Stimulated activated naive CD8-positive, alpha-beta T cell treated with anti-CD3 and anti-CD28 coated beads, Interleukin-15, amount 100 ng/mL, for 72 hours (primary cell): ENCODE measurements at regions not wholly inside any gene's neighbourhood (a gene's known extent, or its start where the extent isn't known, plus 50 kb on each side); places are given as distances from the start of the nearest gene placed in this dataset.

Experiments
- ATAC-seq: fragments of 150-1000 bp; cut with Tn5 transposase; 2 replicates; pipeline ENCODE4 v1.10.0; 2021; ENCODE audit warnings: mild to moderate bottlenecking, moderate library complexity
- DNase-seq, 2 donors: peaks; one replicate each; pipeline ENCODE4 v3.0.0; 2021 to 2022
- H3K27ac Mint-ChIP-seq, 2 donors: one replicate each; pipeline ENCODE4 v1.8.0; 2022; ENCODE audit warnings: mild to moderate bottlenecking in 2 of 2, mixed read lengths in 2 of 2, moderate library complexity in 2 of 2
- H3K27me3 Mint-ChIP-seq: one replicate; pipeline ENCODE4 v1.8.0; 2022; ENCODE audit warnings: mixed read lengths
- H3K4me1 Mint-ChIP-seq: one replicate; pipeline ENCODE4 v1.8.0; 2022; ENCODE audit warnings: mild to moderate bottlenecking, mixed read lengths
- H3K4me3 Mint-ChIP-seq, 2 donors: one replicate each; pipeline ENCODE4 v1.8.0; 2022; ENCODE audit warnings: mild to moderate bottlenecking in 2 of 2, mixed read lengths in 2 of 2, moderate library complexity in 1 of 2
- H3K9me3 Mint-ChIP-seq, 2 donors: one replicate each; pipeline ENCODE4 v1.8.0; 2022; ENCODE audit warnings: mixed read lengths in 2 of 2

GRCh38 chr1:81174811-81175476 lies 625.8 kb upstream of the ADGRL2 start:
- DNase-seq (no peak), ATAC-seq (no peak)
- H3K27me3 Mint-ChIP-seq: no peaks in the 10 kb centered on the region
- no peaks in the 10 kb centered on the region for H3K4me1 Mint-ChIP-seq
- no peak overlapping the region for H3K27ac Mint-ChIP-seq
- no peak overlapping the region for H3K4me3 Mint-ChIP-seq
- peaks cover 9 to 16% of the 10 kb centered on the region in 2 donors for H3K9me3 Mint-ChIP-seq

- Mint-ChIP-seq H3K27ac (no peak overlapping the region), H3K27me3 (no peaks in the 10 kb centered on the region), H3K4me3 (no peak overlapping the region), H3K9me3 (peaks cover 9 to 19% of the 10 kb centered on the region in 2 donors), H3K4me1 (no peaks in the 10 kb centered on the region)
- ATAC-seq (no peak), DNase-seq (no peak)
Observed at GRCh38 chr1:81174052-81174451, 626.7 kb upstream of the ADGRL2 start.

GRCh38 chr1:81172483-81172882 lies 628.3 kb upstream of the ADGRL2 start:
- DNase-seq (no peak), ATAC-seq (no peak)
- H3K4me3 Mint-ChIP-seq: no peak overlapping the region
- peaks cover 9 to 19% of the 10 kb centered on the region in 2 donors for H3K9me3 Mint-ChIP-seq
- H3K27me3 Mint-ChIP-seq: no peaks in the 10 kb centered on the region
- H3K4me1 Mint-ChIP-seq: no peaks in the 10 kb centered on the region
- no peak overlapping the region for H3K27ac Mint-ChIP-seq

GRCh38 chr1:81170721-81171120 lies 630.0 kb upstream of the ADGRL2 start:
- ATAC-seq: no peak
- Mint-ChIP-seq H3K27me3 (no peaks in the 10 kb centered on the region), H3K4me3 (no peak overlapping the region), H3K4me1 (no peaks in the 10 kb centered on the region), H3K9me3 (peaks cover 10 to 19% of the 10 kb centered on the region in 2 donors), H3K27ac (no peak overlapping the region)
- no peak for DNase-seq

- DNase-seq: no peak
- H3K9me3 Mint-ChIP-seq: peaks cover 3 to 7% of the 10 kb centered on the region in 2 donors
- no peaks in the 10 kb centered on the region for H3K4me1 Mint-ChIP-seq
- ATAC-seq: no peak
- no peak overlapping the region for H3K27ac Mint-ChIP-seq
- no peaks in the 10 kb centered on the region for H3K27me3 Mint-ChIP-seq
- H3K4me3 Mint-ChIP-seq: no peak overlapping the region
Observed at GRCh38 chr1:81165963-81166362, 634.8 kb upstream of the ADGRL2 start.

- peaks cover 0 to 2% of the 10 kb centered on the region in 2 donors for H3K9me3 Mint-ChIP-seq
- H3K27me3 Mint-ChIP-seq: no peaks in the 10 kb centered on the region
- ATAC-seq (no peak), DNase-seq (no peak)
- no peak overlapping the region for H3K27ac Mint-ChIP-seq
- H3K4me1 Mint-ChIP-seq: no peaks in the 10 kb centered on the region
- H3K4me3 Mint-ChIP-seq: no peak overlapping the region
Observed at GRCh38 chr1:81160696-81161095, 640.0 kb upstream of the ADGRL2 start.

- Mint-ChIP-seq H3K27me3 (no peaks in the 10 kb centered on the region), H3K4me3 (no peak overlapping the region), H3K9me3 (no peaks in the 10 kb centered on the region), H3K4me1 (no peaks in the 10 kb centered on the region), H3K27ac (no peak overlapping the region)
- DNase-seq: no peak
- ATAC-seq: no peak
Observed at GRCh38 chr1:81158592-81158991, 642.1 kb upstream of the ADGRL2 start.

GRCh38 chr1:81157686-81158085 lies 643.0 kb upstream of the ADGRL2 start:
- H3K27me3 Mint-ChIP-seq: no peaks in the 10 kb centered on the region
- no peak overlapping the region for H3K4me3 Mint-ChIP-seq
- DNase-seq (no peak), ATAC-seq (no peak)
- no peak overlapping the region for H3K27ac Mint-ChIP-seq
- peaks cover 0 to under 1% of the 10 kb centered on the region in 2 donors for H3K9me3 Mint-ChIP-seq
- no peaks in the 10 kb centered on the region for H3K4me1 Mint-ChIP-seq

- ATAC-seq (no peak), DNase-seq (no peak)
- Mint-ChIP-seq H3K4me1 (no peaks in the 10 kb centered on the region), H3K9me3 (peaks cover 0 to 4% of the 10 kb centered on the region in 2 donors), H3K4me3 (no peak overlapping the region), H3K27me3 (no peaks in the 10 kb centered on the region), H3K27ac (no peak overlapping the region)
Observed at GRCh38 chr1:81156887-81157286, 643.8 kb upstream of the ADGRL2 start.

GRCh38 chr1:81155131-81155530 lies 645.6 kb upstream of the ADGRL2 start:
- H3K4me3 Mint-ChIP-seq: no peak overlapping the region
- no peak overlapping the region for H3K27ac Mint-ChIP-seq
- no peaks in the 10 kb centered on the region for H3K4me1 Mint-ChIP-seq
- no peak for ATAC-seq
- no peak for DNase-seq
- no peaks in the 10 kb centered on the region for H3K27me3 Mint-ChIP-seq
- H3K9me3 Mint-ChIP-seq: peaks cover 6 to 10% of the 10 kb centered on the region in 2 donors

GRCh38 chr1:81151206-81151605 lies 649.5 kb upstream of the ADGRL2 start:
- Mint-ChIP-seq H3K4me3 (no peak overlapping the region), H3K9me3 (peaks cover 6 to 18% of the 10 kb centered on the region in 2 donors), H3K27me3 (no peaks in the 10 kb centered on the region), H3K4me1 (no peaks in the 10 kb centered on the region), H3K27ac (no peak overlapping the region)
- no peak for ATAC-seq
- DNase-seq: no peak

GRCh38 chr1:81149649-81150325 lies 650.9 kb upstream of the ADGRL2 start:
- Mint-ChIP-seq H3K9me3 (peaks cover 6 to 18% of the 10 kb centered on the region in 2 donors), H3K4me1 (no peaks in the 10 kb centered on the region), H3K4me3 (no peak overlapping the region), H3K27ac (no peak overlapping the region), H3K27me3 (no peaks in the 10 kb centered on the region)
- no peak for ATAC-seq
- no peak for DNase-seq

GRCh38 chr1:81144240-81144825 lies 656.4 kb upstream of the ADGRL2 start:
- Mint-ChIP-seq H3K27ac (no peak overlapping the region), H3K27me3 (no peaks in the 10 kb centered on the region), H3K4me3 (no peak overlapping the region), H3K9me3 (peaks cover 0 to 6% of the 10 kb centered on the region in 2 donors), H3K4me1 (no peaks in the 10 kb centered on the region)
- ATAC-seq: no peak
- DNase-seq: no peak

GRCh38 chr1:81142099-81142826 lies 658.5 kb upstream of the ADGRL2 start:
- H3K4me1 Mint-ChIP-seq: no peaks in the 10 kb centered on the region
- no peak for DNase-seq
- H3K4me3 Mint-ChIP-seq: no peak overlapping the region
- peaks cover 0 to 5% of the 10 kb centered on the region in 2 donors for H3K9me3 Mint-ChIP-seq
- H3K27ac Mint-ChIP-seq: no peak overlapping the region
- ATAC-seq: no peak
- no peaks in the 10 kb centered on the region for H3K27me3 Mint-ChIP-seq

- Mint-ChIP-seq H3K9me3 (peaks cover 0 to 7% of the 10 kb centered on the region in 2 donors), H3K4me3 (no peak overlapping the region), H3K27ac (no peak overlapping the region), H3K4me1 (no peaks in the 10 kb centered on the region), H3K27me3 (no peaks in the 10 kb centered on the region)
- DNase-seq (no peak), ATAC-seq (no peak)
Observed at GRCh38 chr1:81135524-81135923, 665.2 kb upstream of the ADGRL2 start.

- ATAC-seq: no peak
- no peak for DNase-seq
- H3K27ac Mint-ChIP-seq: no peak overlapping the region
- no peaks in the 10 kb centered on the region for H3K27me3 Mint-ChIP-seq
- no peak overlapping the region for H3K4me3 Mint-ChIP-seq
- peaks cover 6 to 9% of the 10 kb centered on the region in 2 donors for H3K9me3 Mint-ChIP-seq
- no peaks in the 10 kb centered on the region for H3K4me1 Mint-ChIP-seq
Observed at GRCh38 chr1:81129776-81130175, 671.0 kb upstream of the ADGRL2 start.
